Peyer's patch (tissue), 4 donors: ENCODE measurements at regions not wholly inside any gene's neighbourhood (a gene's known extent, or its start where the extent isn't known, plus 50 kb on each side); places are given as distances from the start of the nearest gene placed in this dataset.

Experiments used
- DNase-seq, 3 donors: peaks; one replicate each; pipeline ENCODE4 v3.0.0-alpha.2; 2017 to 2019
- H3K27ac ChIP-seq, 4 donors: fragments of 200-600 bp; sonication (generic); one replicate each; pipeline ENCODE4 v1.5.1; 2016 to 2019
- H3K27me3 ChIP-seq, 2 donors: fragments of 200-600 bp; sonication (generic); one replicate each; pipeline ENCODE4 v1.5.1; 2019
- H3K36me3 ChIP-seq, 3 donors: fragments of 200-600 bp; sonication (generic); one replicate each; pipeline ENCODE4 v1.5.1; 2016 to 2019
- H3K4me1 ChIP-seq, 4 donors: fragments of 200-600 bp; sonication (generic); one replicate each; pipeline ENCODE4 v1.5.1; 2016 to 2019
- H3K4me3 ChIP-seq, 4 donors: fragments of 200-600 bp; sonication (generic); 1 replicate in 3 of 4; 2 replicates in 1 of 4; pipeline ENCODE4 v1.5.1; 2016 to 2019; ENCODE audit warnings: mild to moderate bottlenecking in 1 of 4
- H3K9me3 ChIP-seq, 4 donors: fragments of 200-600 bp; sonication (generic); one replicate each; pipeline ENCODE4 v1.5.1; 2016 to 2019; ENCODE audit warnings: mild to moderate bottlenecking in 1 of 4
- POLR2A ChIP-seq, 2 donors: fragments of 450-650 bp; IDR thresholded peaks; one replicate each; pipeline ENCODE4 v1.5.1; 2017; ENCODE audit warnings: antibody characterized with exemption in 2 of 2, mild to moderate bottlenecking in 2 of 2, moderate library complexity in 2 of 2
- TF ChIP-seq, protein P1 (sequence below), 6 experiments: fragments of 450-650 bp in 4 of 6; fragments of 200-600 bp in 2 of 6; sonication (generic) in 1 of 6; IDR thresholded peaks; one replicate each; pipeline ENCODE4 v1.5.1; 2017 to 2019; ENCODE audit warnings: antibody characterized with exemption in 6 of 6, mild to moderate bottlenecking in 3 of 6, moderate library complexity in 1 of 6

DNA sequence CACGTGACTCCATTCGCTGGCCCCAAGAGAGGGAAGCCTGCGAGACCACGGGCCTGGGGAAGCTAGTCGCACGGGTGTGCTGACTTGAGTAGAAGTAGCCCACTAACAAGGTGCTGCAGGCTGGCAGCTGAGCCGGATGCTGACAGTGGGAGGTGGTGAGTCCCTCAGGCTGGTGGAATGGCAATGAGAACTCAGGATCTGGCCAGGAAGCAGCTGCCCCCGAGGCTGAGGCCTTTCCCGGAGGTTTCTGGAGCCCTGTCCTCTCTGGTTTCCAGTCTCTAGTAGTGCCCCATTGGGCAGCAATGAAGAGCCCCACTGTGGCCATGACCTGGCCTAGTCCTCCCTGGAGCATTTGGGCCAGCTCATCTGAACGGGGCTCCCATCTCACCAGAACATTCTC, 366.7 kb upstream of the IRX4 start:
- TF ChIP-seq, protein P1, sequence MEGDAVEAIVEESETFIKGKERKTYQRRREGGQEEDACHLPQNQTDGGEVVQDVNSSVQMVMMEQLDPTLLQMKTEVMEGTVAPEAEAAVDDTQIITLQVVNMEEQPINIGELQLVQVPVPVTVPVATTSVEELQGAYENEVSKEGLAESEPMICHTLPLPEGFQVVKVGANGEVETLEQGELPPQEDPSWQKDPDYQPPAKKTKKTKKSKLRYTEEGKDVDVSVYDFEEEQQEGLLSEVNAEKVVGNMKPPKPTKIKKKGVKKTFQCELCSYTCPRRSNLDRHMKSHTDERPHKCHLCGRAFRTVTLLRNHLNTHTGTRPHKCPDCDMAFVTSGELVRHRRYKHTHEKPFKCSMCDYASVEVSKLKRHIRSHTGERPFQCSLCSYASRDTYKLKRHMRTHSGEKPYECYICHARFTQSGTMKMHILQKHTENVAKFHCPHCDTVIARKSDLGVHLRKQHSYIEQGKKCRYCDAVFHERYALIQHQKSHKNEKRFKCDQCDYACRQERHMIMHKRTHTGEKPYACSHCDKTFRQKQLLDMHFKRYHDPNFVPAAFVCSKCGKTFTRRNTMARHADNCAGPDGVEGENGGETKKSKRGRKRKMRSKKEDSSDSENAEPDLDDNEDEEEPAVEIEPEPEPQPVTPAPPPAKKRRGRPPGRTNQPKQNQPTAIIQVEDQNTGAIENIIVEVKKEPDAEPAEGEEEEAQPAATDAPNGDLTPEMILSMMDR (IDR thresholded peaks at IDR 0.05): no peak
- no peak for TF ChIP-seq POLR2A (IDR thresholded peaks at IDR 0.05)
- no peak overlapping the region for H3K27ac ChIP-seq
- H3K9me3 ChIP-seq: no peaks in the 10 kb centered on the region
- DNase-seq: no peak
- H3K4me3 ChIP-seq: no peak overlapping the region
- H3K4me1 ChIP-seq: no peaks in the 10 kb centered on the region
- no peaks in the 10 kb centered on the region for H3K36me3 ChIP-seq
- H3K27me3 ChIP-seq: no peaks in the 10 kb centered on the region

DNA sequence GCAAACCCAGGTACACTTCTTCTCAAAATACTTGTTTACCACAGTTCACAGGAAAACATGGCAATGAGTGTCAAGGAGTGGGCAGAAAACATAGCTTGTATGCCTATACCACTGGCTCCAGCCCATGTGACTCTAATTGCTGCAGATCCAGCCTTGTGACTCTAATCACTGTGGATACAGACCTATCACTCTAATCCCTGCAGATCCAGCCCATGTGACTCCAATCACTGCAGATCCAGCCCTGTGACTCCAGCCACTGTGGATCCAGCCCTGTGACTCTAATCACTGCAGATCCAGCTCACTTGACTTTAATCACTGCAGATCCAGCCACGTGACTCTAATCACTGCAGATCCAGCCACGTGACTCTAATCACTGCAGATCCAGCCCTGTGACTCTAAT, 366.3 kb upstream of the IRX4 start:
- Histone ChIP-seq H3K4me3 (no peak overlapping the region), H3K27ac (no peak overlapping the region), H3K36me3 (no peaks in the 10 kb centered on the region), H3K4me1 (no peaks in the 10 kb centered on the region), H3K9me3 (no peaks in the 10 kb centered on the region), H3K27me3 (no peaks in the 10 kb centered on the region)
- TF ChIP-seq POLR2A (IDR thresholded peaks at IDR 0.05): no peak
- TF ChIP-seq, protein P1 (IDR thresholded peaks at IDR 0.05): no peak
- DNase-seq: no peak

DNA sequence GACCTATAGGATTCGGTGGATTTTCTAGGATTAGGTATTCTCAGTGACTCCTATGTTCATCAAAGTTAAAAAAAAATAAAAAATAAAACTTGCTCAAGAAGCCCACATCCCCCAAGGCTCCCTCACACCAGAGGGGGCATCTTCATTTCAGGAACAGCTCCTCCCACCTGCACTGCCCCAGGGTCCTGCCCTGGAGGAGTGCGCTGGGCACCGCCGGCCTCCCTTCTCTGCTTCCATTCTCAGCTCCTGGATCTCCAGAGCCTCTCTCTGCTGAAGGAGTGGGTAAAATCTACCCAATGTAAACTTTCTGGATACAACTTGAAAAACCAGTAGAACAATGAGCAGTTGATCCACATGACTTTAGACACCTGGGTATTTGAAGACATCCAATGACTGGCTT, 359.8 kb upstream of the IRX4 start:
- Histone ChIP-seq H3K36me3 (no peaks in the 10 kb centered on the region), H3K4me1 (no peaks in the 10 kb centered on the region), H3K27me3 (no peaks in the 10 kb centered on the region), H3K4me3 (no peak overlapping the region), H3K9me3 (no peaks in the 10 kb centered on the region), H3K27ac (no peak overlapping the region)
- TF ChIP-seq POLR2A (IDR thresholded peaks at IDR 0.05): no peak
- TF ChIP-seq, protein P1 (IDR thresholded peaks at IDR 0.05): no peak
- no peak for DNase-seq

DNA sequence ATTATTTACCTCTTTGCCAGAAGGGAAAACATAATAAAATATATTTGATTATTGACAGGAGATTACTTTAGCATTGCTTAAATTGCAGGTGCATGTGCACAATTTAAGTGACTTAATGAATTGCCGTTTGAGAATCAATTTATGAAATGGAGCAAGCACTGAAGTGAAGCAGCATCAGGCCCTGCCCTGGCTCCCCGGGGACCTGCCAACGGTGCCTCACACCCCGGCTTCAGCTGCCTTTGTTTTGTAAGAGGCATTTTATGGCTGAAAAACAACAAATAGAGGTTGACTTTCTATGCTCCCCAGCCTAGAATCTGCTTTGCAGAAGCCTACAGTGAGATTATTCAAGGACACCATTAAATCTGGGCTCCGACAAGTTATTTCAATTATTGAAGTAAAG, 359.1 kb upstream of the IRX4 start:
- H3K4me1 ChIP-seq: no peaks in the 10 kb centered on the region
- no peaks in the 10 kb centered on the region for H3K9me3 ChIP-seq
- H3K4me3 ChIP-seq: no peak overlapping the region
- no peaks in the 10 kb centered on the region for H3K27me3 ChIP-seq
- no peak for TF ChIP-seq POLR2A (IDR thresholded peaks at IDR 0.05)
- TF ChIP-seq, protein P1 (IDR thresholded peaks at IDR 0.05): no peak
- DNase-seq: no peak
- no peak overlapping the region for H3K27ac ChIP-seq
- no peaks in the 10 kb centered on the region for H3K36me3 ChIP-seq

DNA sequence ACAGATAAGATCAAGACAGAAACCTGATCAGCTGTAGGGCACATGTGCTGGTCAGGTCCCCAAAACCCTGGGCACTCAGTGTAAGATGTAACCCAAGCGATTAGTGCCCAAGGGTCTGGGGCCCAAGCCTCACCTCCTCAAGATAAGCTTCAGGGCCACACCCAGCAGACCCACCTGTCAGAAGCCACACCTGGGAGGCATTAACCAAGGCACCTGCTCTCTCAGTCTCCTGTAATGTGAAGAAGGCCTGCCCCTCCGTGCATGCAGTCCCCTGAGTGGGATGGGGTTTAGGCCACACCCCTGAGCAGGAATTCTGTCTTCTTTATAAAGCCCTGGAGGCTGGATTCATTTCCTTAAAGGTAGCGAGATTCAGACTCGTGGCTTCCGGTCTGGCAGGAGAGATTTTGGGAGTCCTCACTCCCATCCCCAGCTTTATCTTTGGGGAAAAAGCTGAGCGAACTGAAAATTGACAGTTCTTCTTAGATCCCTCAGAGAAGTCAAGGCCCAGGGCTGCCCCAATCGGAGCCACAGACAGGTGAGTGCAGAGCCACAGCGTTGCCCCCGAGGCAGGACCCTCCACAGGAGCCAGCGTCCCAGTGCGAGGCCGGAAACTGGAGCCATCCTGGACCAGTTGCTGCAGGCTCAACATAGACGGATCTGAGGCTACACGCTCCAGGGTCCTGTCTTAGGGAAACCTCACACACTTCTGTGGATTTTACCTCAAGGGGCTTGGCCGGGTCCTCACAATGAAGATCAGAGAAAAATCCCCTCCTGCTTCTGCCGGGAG, 357.6 kb upstream of the IRX4 start:
- DNase-seq: no peak
- H3K36me3 ChIP-seq: no peaks in the 10 kb centered on the region
- no peaks in the 10 kb centered on the region for H3K27me3 ChIP-seq
- no peak overlapping the region for H3K4me3 ChIP-seq
- TF ChIP-seq, protein P1 (IDR thresholded peaks at IDR 0.05): no peak
- no peak for TF ChIP-seq POLR2A (IDR thresholded peaks at IDR 0.05)
- no peaks in the 10 kb centered on the region for H3K9me3 ChIP-seq
- H3K4me1 ChIP-seq: no peaks in the 10 kb centered on the region
- H3K27ac ChIP-seq: no peak overlapping the region
